Brain microvascular endothelial cell (primary cell): ENCODE measurements at regions not wholly inside any gene's neighbourhood (a gene's known extent, or its start where the extent isn't known, plus 50 kb on each side); places are given as distances from the start of the nearest gene placed in this dataset.

Experiments
- DNase-seq: peaks from one replicate; pipeline ENCODE4 v3.0.0-alpha.2; 2020
- H3K27ac ChIP-seq: fragments of 250-450 bp; sonication (Bioruptor Pico); 2 replicates; pipeline ENCODE4 v1.5.1; 2020; ENCODE audit warnings: mild to moderate bottlenecking, moderate library complexity
- H3K27me3 ChIP-seq: fragments of 250-450 bp; sonication (Bioruptor Pico); replicated peaks from 2 replicates; pipeline ENCODE4 v1.5.1; 2020; ENCODE audit warnings: mild to moderate bottlenecking
- H3K36me3 ChIP-seq: fragments of 250-450 bp; sonication (Bioruptor Pico); replicated peaks from 2 replicates; pipeline ENCODE4 v1.5.1; 2020; ENCODE audit warnings: mild to moderate bottlenecking
- H3K4me3 ChIP-seq: 2 replicates; pipeline ENCODE4 v1.5.1; 2011; ENCODE audit warnings: low read depth, mild to moderate bottlenecking, control low read depth, low read length, moderate library complexity
- in situ Hi-C: cut with HindIII; loops from 2 replicates; pipeline ENCODE4 v1.10.0; 2017; ENCODE audit warnings: low sequenced_read_pairs, low pct_ligation_motif_present
- TF ChIP-seq, protein P1 (sequence below): IDR thresholded peaks from 2 replicates; pipeline ENCODE4 v1.5.1; 2011; ENCODE audit warnings: low read depth, mild to moderate bottlenecking, moderate library complexity, low read length, control low read depth, inconsistent platforms; ENCODE audit errors: missing control alignments

GRCh38 chr18:56327191-56327885 is 311.1 kb downstream of the TXNL1 start:
- H3K27ac ChIP-seq = no peak overlapping the region
- no peaks in the 10 kb centered on the region for H3K27me3 ChIP-seq
- no peak overlapping the region for H3K4me3 ChIP-seq
- no peak for DNase-seq
- TF ChIP-seq, protein P1, sequence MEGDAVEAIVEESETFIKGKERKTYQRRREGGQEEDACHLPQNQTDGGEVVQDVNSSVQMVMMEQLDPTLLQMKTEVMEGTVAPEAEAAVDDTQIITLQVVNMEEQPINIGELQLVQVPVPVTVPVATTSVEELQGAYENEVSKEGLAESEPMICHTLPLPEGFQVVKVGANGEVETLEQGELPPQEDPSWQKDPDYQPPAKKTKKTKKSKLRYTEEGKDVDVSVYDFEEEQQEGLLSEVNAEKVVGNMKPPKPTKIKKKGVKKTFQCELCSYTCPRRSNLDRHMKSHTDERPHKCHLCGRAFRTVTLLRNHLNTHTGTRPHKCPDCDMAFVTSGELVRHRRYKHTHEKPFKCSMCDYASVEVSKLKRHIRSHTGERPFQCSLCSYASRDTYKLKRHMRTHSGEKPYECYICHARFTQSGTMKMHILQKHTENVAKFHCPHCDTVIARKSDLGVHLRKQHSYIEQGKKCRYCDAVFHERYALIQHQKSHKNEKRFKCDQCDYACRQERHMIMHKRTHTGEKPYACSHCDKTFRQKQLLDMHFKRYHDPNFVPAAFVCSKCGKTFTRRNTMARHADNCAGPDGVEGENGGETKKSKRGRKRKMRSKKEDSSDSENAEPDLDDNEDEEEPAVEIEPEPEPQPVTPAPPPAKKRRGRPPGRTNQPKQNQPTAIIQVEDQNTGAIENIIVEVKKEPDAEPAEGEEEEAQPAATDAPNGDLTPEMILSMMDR = no peak
- in situ Hi-C loops = no loop called here
- H3K36me3 ChIP-seq = no peaks in the 10 kb centered on the region

DNA sequence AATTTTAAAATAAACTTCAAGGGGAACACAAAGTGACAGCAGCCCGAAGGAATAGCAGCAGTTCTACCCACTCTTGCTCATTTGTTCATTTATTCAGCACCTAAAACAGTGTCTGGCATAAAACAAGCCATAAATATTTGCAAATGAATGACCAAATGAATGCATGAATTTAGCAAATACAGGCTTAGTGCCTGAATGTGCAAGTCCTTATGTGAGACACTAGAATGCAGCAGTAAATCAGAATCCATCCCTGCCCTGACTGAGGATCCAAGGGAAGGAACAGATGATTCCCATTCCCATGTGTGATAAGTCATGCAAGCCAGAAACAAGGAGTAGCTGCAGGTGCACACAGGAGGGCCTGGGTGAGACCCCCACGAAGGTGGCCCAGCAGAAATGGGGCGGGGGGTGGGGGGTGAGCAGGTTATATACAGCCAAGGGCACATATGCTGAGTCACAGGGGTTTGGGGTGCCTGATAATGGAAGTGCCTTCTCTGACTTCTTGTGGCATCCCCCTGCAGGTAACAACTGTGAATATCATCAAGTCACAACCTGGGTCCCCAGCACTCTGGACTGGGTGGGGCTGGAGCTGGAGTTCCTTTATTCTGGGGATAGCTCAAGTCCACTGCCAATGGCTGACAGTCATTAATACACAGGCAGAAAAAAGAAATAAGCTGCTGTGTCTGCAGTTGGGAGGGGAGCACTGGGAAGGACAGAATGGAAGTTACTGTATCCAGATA is 311.9 kb downstream of the TXNL1 start:
- H3K36me3 ChIP-seq = no peaks in the 10 kb centered on the region
- DNase-seq = no peak
- H3K27ac ChIP-seq = no peak overlapping the region
- in situ Hi-C loops = no loop called here
- H3K4me3 ChIP-seq = no peak overlapping the region
- H3K27me3 ChIP-seq = no peaks in the 10 kb centered on the region
- TF ChIP-seq, protein P1 = no peak

GRCh38 chr18:56323673-56324072 is 314.7 kb downstream of the TXNL1 start:
- TF ChIP-seq, protein P1 = no peak
- Histone ChIP-seq H3K36me3 (no peaks in the 10 kb centered on the region), H3K27me3 (no peaks in the 10 kb centered on the region), H3K4me3 (no peak overlapping the region), H3K27ac (no peak overlapping the region)
- DNase-seq = no peak
- in situ Hi-C loops = no loop called here

- no peaks in the 10 kb centered on the region for H3K36me3 ChIP-seq
- in situ Hi-C loops = no loop called here
- no peak for DNase-seq
- no peak overlapping the region for H3K4me3 ChIP-seq
- H3K27me3 ChIP-seq = no peaks in the 10 kb centered on the region
- TF ChIP-seq, protein P1 = no peak
- H3K27ac ChIP-seq = no peak overlapping the region
These were observed 316.0 kb downstream of the TXNL1 start for GRCh38 chr18:56322406-56322805.

- Histone ChIP-seq H3K27ac (no peak overlapping the region), H3K36me3 (no peaks in the 10 kb centered on the region), H3K27me3 (no peaks in the 10 kb centered on the region), H3K4me3 (no peak overlapping the region)
- DNase-seq = no peak
- in situ Hi-C loops = no loop called here
- TF ChIP-seq, protein P1 = no peak
These were observed 316.9 kb downstream of the TXNL1 start for GRCh38 chr18:56321470-56321869.
